ENCODE measurements at regions not wholly inside any gene's neighbourhood (a gene's known extent, or its start where the extent isn't known, plus 50 kb on each side); places are given as distances from the start of the nearest gene placed in this dataset.

DNA sequence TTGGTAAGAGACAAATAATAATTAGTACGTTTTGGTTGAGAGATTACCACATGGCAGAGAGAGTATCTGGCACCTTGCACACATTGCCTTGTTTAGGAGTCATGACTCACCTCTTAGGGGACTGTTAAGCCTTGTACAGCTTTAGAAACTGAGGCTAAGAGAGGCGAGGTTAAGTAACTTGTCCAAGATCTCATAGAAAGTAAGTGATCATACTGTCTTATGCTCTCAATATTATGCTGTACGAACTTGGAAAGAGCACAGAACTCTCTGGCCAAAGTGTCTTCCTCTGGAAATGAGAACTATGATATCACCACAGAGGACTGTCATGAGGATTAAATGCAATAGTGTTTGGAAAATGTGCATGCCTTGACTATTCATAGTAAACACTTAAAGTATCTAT lies 249.0 kb downstream of the UTRN start:
- 100% methylated on average over 1 of the region's 3 CpGs for WGBS (ENCODE audit: insufficient coverage)
- no peak for DNase-seq (ENCODE audit: low read depth in 4 of 6, low spot score in 6 of 6)
- Histone ChIP-seq H3K4me3 (ENCODE audit: low read depth, low read length) (no peak overlapping the region), H3K9me3 (ENCODE audit: control insufficient read depth, insufficient read depth, low read length) (no peaks in the 10 kb centered on the region), H3K4me1 (ENCODE audit: control insufficient read depth, insufficient read depth, low read length) (no peaks in the 10 kb centered on the region), H3K27me3 (ENCODE audit: control insufficient read depth, insufficient read depth, low read length) (no peaks in the 10 kb centered on the region), H3K27ac (ENCODE audit: low read depth, low read length) (no peak overlapping the region), H3K36me3 (ENCODE audit: control insufficient read depth, insufficient read depth, low read length) (no peaks in the 10 kb centered on the region)

DNA sequence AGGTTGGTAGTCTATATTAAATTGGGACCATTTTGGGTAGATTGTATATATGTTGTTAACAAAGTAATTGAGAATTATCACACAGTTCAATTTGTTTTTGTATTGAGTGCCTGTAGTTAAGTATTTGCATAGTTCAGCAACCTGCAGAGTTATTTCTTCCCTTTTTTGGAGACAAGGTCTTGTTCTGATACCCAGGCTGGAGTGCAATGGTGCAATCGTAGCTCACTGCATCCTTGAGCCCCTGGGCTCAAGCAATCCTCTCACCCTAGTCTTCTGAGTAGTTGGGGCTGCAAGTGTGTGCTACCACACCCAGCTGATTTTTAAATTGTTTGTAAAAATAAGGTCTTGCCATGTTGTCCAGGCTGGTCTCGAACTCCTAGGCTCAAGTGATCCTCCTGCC lies 250.5 kb downstream of the UTRN start:
- H3K27me3 ChIP-seq (ENCODE audit: control insufficient read depth, insufficient read depth, low read length): no peaks in the 10 kb centered on the region
- no peak overlapping the region for H3K4me3 ChIP-seq (ENCODE audit: low read depth, low read length)
- H3K27ac ChIP-seq (ENCODE audit: low read depth, low read length): no peak overlapping the region
- H3K36me3 ChIP-seq (ENCODE audit: control insufficient read depth, insufficient read depth, low read length): no peaks in the 10 kb centered on the region
- 100% methylated on average over 1 of the region's 2 CpGs for WGBS (ENCODE audit: insufficient coverage)
- no peak for DNase-seq (ENCODE audit: low read depth in 4 of 6, low spot score in 6 of 6)
- H3K4me1 ChIP-seq (ENCODE audit: control insufficient read depth, insufficient read depth, low read length): no peaks in the 10 kb centered on the region
- H3K9me3 ChIP-seq (ENCODE audit: control insufficient read depth, insufficient read depth, low read length): no peaks in the 10 kb centered on the region

DNA sequence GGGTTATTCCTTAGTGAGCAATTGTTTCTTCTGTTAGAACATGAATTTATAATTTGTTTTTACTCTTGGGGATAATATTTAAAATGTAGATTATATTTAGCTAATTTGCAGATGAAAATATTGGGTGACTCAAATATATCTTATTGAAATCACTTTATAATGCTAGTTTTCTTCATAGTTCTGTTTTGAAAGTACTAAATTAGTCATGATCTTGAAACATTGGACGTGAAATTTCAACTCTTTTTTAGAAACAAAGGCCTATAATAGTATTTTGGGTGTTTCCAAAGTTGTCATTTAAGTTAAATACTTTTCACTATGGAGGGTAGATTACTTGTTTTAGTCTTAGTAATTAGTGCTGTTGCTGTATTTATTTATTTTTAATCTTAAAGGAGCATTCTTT lies 250.9 kb downstream of the UTRN start:
- no peaks in the 10 kb centered on the region for H3K4me1 ChIP-seq (ENCODE audit: control insufficient read depth, insufficient read depth, low read length)
- no CpG with 5 or more reads among the region's 1 CpG for WGBS (ENCODE audit: insufficient coverage)
- H3K9me3 ChIP-seq (ENCODE audit: control insufficient read depth, insufficient read depth, low read length): no peaks in the 10 kb centered on the region
- no peaks in the 10 kb centered on the region for H3K27me3 ChIP-seq (ENCODE audit: control insufficient read depth, insufficient read depth, low read length)
- H3K4me3 ChIP-seq (ENCODE audit: low read depth, low read length): no peak overlapping the region
- H3K36me3 ChIP-seq (ENCODE audit: control insufficient read depth, insufficient read depth, low read length): no peaks in the 10 kb centered on the region
- no peak overlapping the region for H3K27ac ChIP-seq (ENCODE audit: low read depth, low read length)
- no peak for DNase-seq (ENCODE audit: low read depth in 4 of 6, low spot score in 6 of 6)

DNA sequence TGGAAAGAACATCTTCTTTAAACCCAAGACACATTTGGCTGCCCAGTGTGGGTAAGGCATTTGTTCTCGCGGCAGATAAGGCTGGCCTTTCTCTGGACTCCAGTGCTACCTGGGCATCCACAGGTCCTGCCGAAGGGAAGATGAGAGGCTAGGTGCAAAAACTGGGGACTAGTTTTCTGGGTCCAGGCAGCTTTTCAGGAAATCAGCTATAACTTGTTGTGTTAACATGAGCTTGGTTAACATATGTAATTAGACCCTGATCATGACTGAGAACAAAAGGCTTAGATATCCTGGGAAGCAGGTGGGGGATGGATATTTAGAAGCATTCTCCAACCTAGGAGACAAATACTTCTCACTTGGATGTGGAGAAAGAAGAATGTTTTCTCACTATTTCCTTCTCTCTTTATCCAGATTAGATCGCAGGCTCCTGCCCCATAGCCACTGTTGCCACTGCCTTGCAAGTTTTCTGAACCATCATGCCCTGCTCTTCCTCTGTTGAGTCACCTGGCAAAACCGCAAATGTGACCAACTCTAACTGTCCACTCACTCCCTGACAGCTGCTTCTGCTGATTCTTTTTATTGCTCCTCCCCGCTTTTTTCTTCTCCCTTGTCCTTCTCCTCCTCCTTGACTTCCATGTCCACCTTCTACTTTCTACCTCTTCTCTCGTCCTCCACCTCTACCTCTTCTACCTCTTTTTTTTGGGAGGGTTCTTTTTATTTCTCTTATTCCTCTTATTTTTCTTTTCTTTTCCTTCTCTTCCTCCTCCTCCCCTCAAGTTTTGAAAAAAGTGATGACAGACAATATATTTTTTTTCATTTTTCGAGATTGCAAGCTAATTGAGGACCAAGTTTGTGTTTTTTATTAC lies 258.1 kb downstream of the UTRN start:
- H3K9me3 ChIP-seq (ENCODE audit: control insufficient read depth, insufficient read depth, low read length): no peaks in the 10 kb centered on the region
- no peaks in the 10 kb centered on the region for H3K27me3 ChIP-seq (ENCODE audit: control insufficient read depth, insufficient read depth, low read length)
- H3K4me1 ChIP-seq (ENCODE audit: control insufficient read depth, insufficient read depth, low read length): no peaks in the 10 kb centered on the region
- H3K27ac ChIP-seq (ENCODE audit: low read depth, low read length): no peak overlapping the region
- WGBS (ENCODE audit: insufficient coverage): 98% methylated on average over 6 of the region's 8 CpGs
- no peak overlapping the region for H3K4me3 ChIP-seq (ENCODE audit: low read depth, low read length)
- DNase-seq (ENCODE audit: low read depth in 4 of 6, low spot score in 6 of 6): no peak
- no peaks in the 10 kb centered on the region for H3K36me3 ChIP-seq (ENCODE audit: control insufficient read depth, insufficient read depth, low read length)

DNA sequence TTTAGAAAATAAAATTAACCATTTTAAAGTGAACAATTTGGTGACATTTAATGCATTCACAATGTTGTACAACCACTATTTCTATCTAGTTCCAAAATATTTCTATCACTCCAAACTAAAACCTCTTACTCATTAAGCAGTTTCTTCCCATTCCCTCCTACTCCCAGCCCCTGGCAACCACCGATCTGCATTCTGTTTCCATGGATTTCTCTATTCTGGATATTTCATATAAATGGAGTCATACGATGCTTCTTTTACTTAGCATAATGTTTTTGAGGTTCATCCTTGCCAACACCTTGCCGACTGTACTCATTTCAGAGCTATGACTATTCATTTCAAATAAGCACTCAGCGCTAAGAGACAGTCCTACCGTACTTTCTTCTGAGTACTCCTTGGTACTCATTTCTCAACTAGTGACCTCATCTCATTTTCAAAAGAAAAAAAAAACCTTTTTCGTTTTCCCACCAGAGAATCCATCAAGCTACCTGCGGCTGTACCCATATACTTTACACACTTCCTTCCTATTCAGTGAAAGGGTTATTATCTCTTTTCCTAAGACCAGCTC lies 259.2 kb downstream of the UTRN start:
- WGBS (ENCODE audit: insufficient coverage): 96% methylated on average over 3 of the region's 7 CpGs
- no peaks in the 10 kb centered on the region for H3K27me3 ChIP-seq (ENCODE audit: control insufficient read depth, insufficient read depth, low read length)
- no peak for DNase-seq (ENCODE audit: low read depth in 4 of 6, low spot score in 6 of 6)
- no peaks in the 10 kb centered on the region for H3K4me1 ChIP-seq (ENCODE audit: control insufficient read depth, insufficient read depth, low read length)
- H3K4me3 ChIP-seq (ENCODE audit: low read depth, low read length): no peak overlapping the region
- no peak overlapping the region for H3K27ac ChIP-seq (ENCODE audit: low read depth, low read length)
- no peaks in the 10 kb centered on the region for H3K9me3 ChIP-seq (ENCODE audit: control insufficient read depth, insufficient read depth, low read length)
- H3K36me3 ChIP-seq (ENCODE audit: control insufficient read depth, insufficient read depth, low read length): no peaks in the 10 kb centered on the region

DNA sequence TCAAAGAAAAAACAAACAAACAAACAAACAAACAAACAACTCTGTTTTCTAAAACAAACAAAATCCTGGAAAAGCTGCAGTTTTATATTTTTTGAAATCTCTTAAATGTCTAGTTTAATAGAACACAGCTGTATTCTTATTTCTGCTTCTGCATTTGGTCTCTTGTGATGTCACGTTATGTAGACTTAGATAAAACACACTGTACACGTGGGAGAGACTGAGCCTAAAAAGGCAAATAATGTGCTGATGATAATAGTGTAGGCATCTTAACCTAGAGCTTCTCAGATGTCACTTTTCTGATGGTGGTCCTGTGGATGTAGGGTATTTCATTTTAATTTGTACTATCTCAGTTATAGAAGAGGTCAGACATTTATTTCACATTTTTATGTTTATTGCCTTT lies 261.7 kb downstream of the UTRN start:
- Histone ChIP-seq H3K27me3 (ENCODE audit: control insufficient read depth, insufficient read depth, low read length) (no peaks in the 10 kb centered on the region), H3K27ac (ENCODE audit: low read depth, low read length) (no peak overlapping the region), H3K4me1 (ENCODE audit: control insufficient read depth, insufficient read depth, low read length) (no peaks in the 10 kb centered on the region), H3K36me3 (ENCODE audit: control insufficient read depth, insufficient read depth, low read length) (no peaks in the 10 kb centered on the region), H3K4me3 (ENCODE audit: low read depth, low read length) (no peak overlapping the region), H3K9me3 (ENCODE audit: control insufficient read depth, insufficient read depth, low read length) (no peaks in the 10 kb centered on the region)
- DNase-seq (ENCODE audit: low read depth in 4 of 6, low spot score in 6 of 6): no peak
- WGBS (ENCODE audit: insufficient coverage): no CpG with 5 or more reads among the region's 2 CpGs

DNA sequence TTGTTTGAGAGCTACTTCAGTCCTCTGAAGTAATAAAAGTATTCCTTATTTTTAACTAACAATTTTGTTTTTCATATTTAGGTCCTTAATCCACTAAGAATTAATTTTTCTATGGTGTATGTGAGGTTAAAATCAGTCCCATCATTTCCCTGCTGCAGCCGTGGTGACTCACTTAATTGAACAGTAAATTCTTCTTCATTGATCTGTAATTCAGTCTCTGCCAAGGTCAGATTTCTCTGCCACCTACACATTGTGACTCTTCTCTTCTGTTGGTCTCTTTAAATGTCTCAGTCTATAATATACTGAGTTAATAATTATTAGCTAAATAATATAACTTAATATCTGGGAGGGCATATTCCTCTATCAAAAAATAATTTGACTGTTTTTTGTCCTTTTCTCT lies 262.3 kb downstream of the UTRN start:
- WGBS (ENCODE audit: insufficient coverage): no CpG with 5 or more reads among the region's 1 CpG
- no peaks in the 10 kb centered on the region for H3K4me1 ChIP-seq (ENCODE audit: control insufficient read depth, insufficient read depth, low read length)
- DNase-seq (ENCODE audit: low read depth in 4 of 6, low spot score in 6 of 6): no peak

DNA sequence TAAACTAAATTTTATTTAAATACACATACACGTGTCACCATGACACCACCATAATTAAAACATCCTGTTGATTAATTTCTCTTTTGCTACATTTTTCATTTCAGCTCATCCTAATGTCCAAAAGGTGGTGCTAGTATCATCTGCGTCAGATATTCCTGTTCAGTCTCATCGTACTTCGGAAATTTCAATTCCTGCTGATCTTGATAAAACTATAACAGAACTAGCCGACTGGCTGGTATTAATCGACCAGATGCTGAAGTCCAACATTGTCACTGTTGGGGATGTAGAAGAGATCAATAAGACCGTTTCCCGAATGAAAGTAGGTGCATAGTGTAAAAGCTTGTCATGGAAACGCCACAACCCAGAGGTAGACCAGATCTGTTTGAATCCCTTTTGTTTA lies 263.4 kb downstream of the UTRN start:
- DNase-seq (ENCODE audit: low read depth in 4 of 6, low spot score in 6 of 6): peak in 3 of 6 donors; percentile 12 to 69 (median 16)
- 69% methylated on average over 4 of the region's 9 CpGs for WGBS (ENCODE audit: insufficient coverage)

More for the DNA sequence above, 262.3 kb downstream of the UTRN start:
- Histone ChIP-seq H3K9me3 (ENCODE audit: control insufficient read depth, insufficient read depth, low read length) (no peaks in the 10 kb centered on the region), H3K4me3 (ENCODE audit: low read depth, low read length) (no peak overlapping the region), H3K27me3 (ENCODE audit: control insufficient read depth, insufficient read depth, low read length) (no peaks in the 10 kb centered on the region), H3K27ac (ENCODE audit: low read depth, low read length) (no peak overlapping the region), H3K36me3 (ENCODE audit: control insufficient read depth, insufficient read depth, low read length) (no peaks in the 10 kb centered on the region)

DNA sequence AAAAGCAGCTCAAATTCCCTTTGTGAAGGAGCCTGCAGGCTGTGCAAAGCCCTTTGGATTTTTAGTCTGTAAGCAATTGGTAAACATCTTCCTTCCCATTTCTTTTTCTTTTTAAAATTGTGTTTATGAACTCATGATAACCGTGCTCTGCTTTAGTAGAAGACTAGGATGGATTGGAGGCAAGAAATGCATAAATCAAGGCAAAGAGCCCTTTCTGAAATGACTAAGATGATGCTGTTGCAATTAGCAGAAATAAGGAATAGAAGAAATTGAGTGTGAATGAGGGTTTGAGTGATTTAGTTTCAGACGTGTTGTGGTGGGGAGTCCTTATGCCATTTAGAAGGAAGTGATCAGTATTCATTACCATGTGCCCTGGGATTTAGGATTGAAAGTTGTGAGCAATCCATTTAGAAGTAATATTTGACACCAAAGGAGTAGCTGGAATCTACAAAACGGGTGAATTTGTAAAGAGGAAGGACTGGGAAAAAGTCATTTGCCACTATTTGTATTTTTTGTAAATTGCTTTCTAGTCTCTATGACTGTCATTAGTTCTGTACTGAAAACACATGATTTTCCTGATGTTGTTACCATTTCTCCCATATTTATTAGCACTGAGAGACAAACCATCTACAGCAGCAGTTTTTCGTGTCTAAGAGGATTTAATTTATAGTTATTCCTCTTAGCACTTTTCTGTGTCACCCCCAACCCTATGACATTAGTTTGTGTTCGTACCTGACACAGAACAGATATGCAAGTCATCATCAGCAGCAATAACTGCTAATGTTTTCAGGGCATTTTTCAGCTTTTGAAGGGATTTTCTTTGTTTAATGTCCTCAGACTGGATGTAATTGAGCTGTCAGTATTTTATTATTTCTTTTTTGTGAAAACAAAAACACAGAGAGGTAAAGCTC lies 265.0 kb downstream of the UTRN start:
- no peak overlapping the region for H3K4me3 ChIP-seq (ENCODE audit: low read depth, low read length)
- H3K27ac ChIP-seq (ENCODE audit: low read depth, low read length): no peak overlapping the region
- WGBS (ENCODE audit: insufficient coverage): 71% methylated on average over 2 of the region's 5 CpGs
- H3K36me3 ChIP-seq (ENCODE audit: control insufficient read depth, insufficient read depth, low read length): no peaks in the 10 kb centered on the region
- no peaks in the 10 kb centered on the region for H3K9me3 ChIP-seq (ENCODE audit: control insufficient read depth, insufficient read depth, low read length)
- H3K27me3 ChIP-seq (ENCODE audit: control insufficient read depth, insufficient read depth, low read length): no peaks in the 10 kb centered on the region
- DNase-seq (ENCODE audit: low read depth in 4 of 6, low spot score in 6 of 6): peak in 1 of 6 donors; percentile 46
- H3K4me1 ChIP-seq (ENCODE audit: control insufficient read depth, insufficient read depth, low read length): no peaks in the 10 kb centered on the region

More for the DNA sequence above, 263.4 kb downstream of the UTRN start:
- H3K27me3 ChIP-seq (ENCODE audit: control insufficient read depth, insufficient read depth, low read length): no peaks in the 10 kb centered on the region
- H3K4me3 ChIP-seq (ENCODE audit: low read depth, low read length): no peak overlapping the region
- no peaks in the 10 kb centered on the region for H3K9me3 ChIP-seq (ENCODE audit: control insufficient read depth, insufficient read depth, low read length)
- no peaks in the 10 kb centered on the region for H3K36me3 ChIP-seq (ENCODE audit: control insufficient read depth, insufficient read depth, low read length)
- no peaks in the 10 kb centered on the region for H3K4me1 ChIP-seq (ENCODE audit: control insufficient read depth, insufficient read depth, low read length)
- no peak overlapping the region for H3K27ac ChIP-seq (ENCODE audit: low read depth, low read length)
